Spinal cord (tissue), 9 donors: ENCODE measurements at regions not wholly inside any gene's neighbourhood (a gene's known extent, or its start where the extent isn't known, plus 50 kb on each side); places are given as distances from the start of the nearest gene placed in this dataset.
"Not testable (repeated sequence)": the region's sequence is repeated elsewhere in the genome, so short reads cannot be mapped to it uniquely, and the experiment has no call there.

Experiments used
- DNase-seq, 6 donors: peaks; one replicate each; pipeline versions ENCODE4 v3.0.0 to v3.0.0-alpha.2; 2013 to 2015; ENCODE audit warnings: low spot score in 6 of 6, low read depth in 4 of 6
- H3K27ac ChIP-seq: one replicate; pipeline ENCODE4 v1.5.1; 2013; ENCODE audit warnings: low read depth, low read length, control low read depth
- H3K27me3 ChIP-seq: one replicate; pipeline ENCODE4 v1.6.1; 2013; ENCODE audit warnings: low read length; ENCODE audit not compliant: control insufficient read depth, insufficient read depth
- H3K36me3 ChIP-seq: one replicate; pipeline ENCODE4 v1.6.1; 2013; ENCODE audit warnings: low read length; ENCODE audit not compliant: control insufficient read depth, insufficient read depth
- H3K4me1 ChIP-seq: one replicate; pipeline ENCODE4 v1.6.1; 2013; ENCODE audit warnings: low read length; ENCODE audit not compliant: control insufficient read depth, insufficient read depth
- H3K4me3 ChIP-seq: one replicate; pipeline ENCODE4 v1.5.1; 2013; ENCODE audit warnings: low read depth, low read length, control low read depth
- H3K9me3 ChIP-seq: one replicate; pipeline ENCODE4 v1.6.1; 2013; ENCODE audit warnings: low read length; ENCODE audit not compliant: control insufficient read depth, insufficient read depth
- WGBS: methylation state at CpG from one replicate; pipeline ENCODE4 v1.1.5; 2013; ENCODE audit warnings: missing lambda C conversion rate; ENCODE audit not compliant: insufficient coverage; 5-methylcytosine and 5-hydroxymethylcytosine counted together
- donor health status: healthy.

- not testable (repeated sequence) for H3K27ac ChIP-seq, H3K36me3 ChIP-seq, H3K9me3 ChIP-seq, DNase-seq, H3K4me3 ChIP-seq, H3K4me1 ChIP-seq, H3K27me3 ChIP-seq
- WGBS, result no CpG with 5 or more reads among the region's 2 CpGs
Measured at GRCh38 chr2:111299635-111300034, 178.9 kb downstream of the BCL2L11 start.

- H3K4me3 ChIP-seq, DNase-seq, H3K9me3 ChIP-seq, H3K27me3 ChIP-seq, H3K27ac ChIP-seq, H3K4me1 ChIP-seq, H3K36me3 ChIP-seq: not testable (repeated sequence)
- no CpG with 5 or more reads among the region's 3 CpGs for WGBS
Measured at GRCh38 chr2:111301677-111302076, 181.0 kb downstream of the BCL2L11 start.

- DNase-seq, result peak in 1 of 6 donors; percentile 2
- H3K36me3 ChIP-seq, H3K4me3 ChIP-seq, H3K27me3 ChIP-seq, H3K4me1 ChIP-seq, H3K27ac ChIP-seq, H3K9me3 ChIP-seq: not testable (repeated sequence)
- no CpG with 5 or more reads among the region's 7 CpGs for WGBS
Measured at GRCh38 chr2:111302397-111303218, 181.9 kb downstream of the BCL2L11 start.

GRCh38 chr2:111307302-111307701 is 186.6 kb downstream of the BCL2L11 start:
- H3K36me3 ChIP-seq, result not testable (repeated sequence)

GRCh38 chr2:111309231-111310075 is 188.7 kb downstream of the BCL2L11 start:
- not testable (repeated sequence) for H3K36me3 ChIP-seq, H3K9me3 ChIP-seq, DNase-seq, H3K4me3 ChIP-seq, H3K27ac ChIP-seq, H3K4me1 ChIP-seq, H3K27me3 ChIP-seq
- no CpG with 5 or more reads among the region's 6 CpGs for WGBS

More at GRCh38 chr2:111307302-111307701, 186.6 kb downstream of the BCL2L11 start:
- not testable (repeated sequence) for H3K9me3 ChIP-seq, DNase-seq, H3K27ac ChIP-seq, H3K4me1 ChIP-seq, H3K27me3 ChIP-seq, H3K4me3 ChIP-seq
- WGBS, result no CpG with 5 or more reads among the region's 3 CpGs

- not testable (repeated sequence) for H3K4me1 ChIP-seq, H3K9me3 ChIP-seq, H3K27ac ChIP-seq, H3K36me3 ChIP-seq, H3K4me3 ChIP-seq, H3K27me3 ChIP-seq, DNase-seq
- no CpG with 5 or more reads among the region's 8 CpGs for WGBS
Measured at GRCh38 chr2:111310395-111310794, 189.7 kb downstream of the BCL2L11 start.

- not testable (repeated sequence) for H3K27me3 ChIP-seq, H3K4me1 ChIP-seq, DNase-seq, H3K36me3 ChIP-seq, H3K9me3 ChIP-seq, H3K27ac ChIP-seq, H3K4me3 ChIP-seq
- no CpG with 5 or more reads among the region's 6 CpGs for WGBS
Measured at GRCh38 chr2:111311568-111311967, 190.9 kb downstream of the BCL2L11 start.

DNA sequence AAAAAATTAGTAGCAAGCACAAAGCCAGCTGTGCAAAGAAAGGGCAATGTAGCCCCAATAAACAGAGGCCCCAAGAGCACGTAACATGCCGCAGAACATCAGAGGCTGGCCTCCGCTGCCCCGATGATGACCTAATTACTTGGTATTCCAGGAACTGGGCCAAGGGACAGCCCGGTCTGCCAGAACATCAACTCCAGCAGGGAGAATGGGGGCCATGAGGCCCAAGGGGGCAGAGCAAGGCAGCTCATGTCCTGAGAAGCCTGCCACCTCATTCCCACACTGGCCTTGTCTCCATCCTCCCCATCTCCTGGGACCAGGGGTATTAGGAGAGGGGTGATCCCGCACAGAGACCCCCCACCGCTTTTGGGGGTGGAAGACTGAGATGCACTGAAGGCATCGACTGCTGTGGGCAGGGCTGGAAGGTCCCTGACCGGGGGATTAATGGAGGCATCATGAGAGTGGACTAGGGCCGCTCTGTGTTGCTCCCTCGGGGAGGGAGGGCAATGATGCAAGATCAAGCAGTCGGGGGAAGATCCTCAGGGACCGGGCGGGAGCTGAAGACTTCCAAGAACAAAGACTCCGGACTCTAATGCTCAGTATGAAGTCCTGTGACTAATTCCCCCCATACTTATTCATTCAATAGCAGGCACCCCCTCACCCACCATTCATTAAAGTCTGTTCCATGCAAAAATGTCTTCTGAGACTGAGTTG is 192.3 kb downstream of the BCL2L11 start:
- WGBS, result 0% methylated on average over 1 of the region's 15 CpGs
- not testable (repeated sequence) for H3K4me3 ChIP-seq, H3K36me3 ChIP-seq, H3K9me3 ChIP-seq, H3K27ac ChIP-seq, H3K27me3 ChIP-seq, H3K4me1 ChIP-seq
- DNase-seq, result peak in 2 of 6 donors; percentile 13 to 37

- DNase-seq, result not testable (repeated sequence)
- no CpG with 5 or more reads among the region's 3 CpGs for WGBS
Measured at GRCh38 chr2:111313711-111314110, 193.0 kb downstream of the BCL2L11 start.

More at GRCh38 chr2:111313711-111314110, 193.0 kb downstream of the BCL2L11 start:
- not testable (repeated sequence) for H3K36me3 ChIP-seq, H3K27me3 ChIP-seq, H3K4me3 ChIP-seq, H3K27ac ChIP-seq, H3K9me3 ChIP-seq, H3K4me1 ChIP-seq
